ENCODE measurements at regions not wholly inside any gene's neighbourhood (a gene's known extent, or its start where the extent isn't known, plus 50 kb on each side); places are given as distances from the start of the nearest gene placed in this dataset.

DNA sequence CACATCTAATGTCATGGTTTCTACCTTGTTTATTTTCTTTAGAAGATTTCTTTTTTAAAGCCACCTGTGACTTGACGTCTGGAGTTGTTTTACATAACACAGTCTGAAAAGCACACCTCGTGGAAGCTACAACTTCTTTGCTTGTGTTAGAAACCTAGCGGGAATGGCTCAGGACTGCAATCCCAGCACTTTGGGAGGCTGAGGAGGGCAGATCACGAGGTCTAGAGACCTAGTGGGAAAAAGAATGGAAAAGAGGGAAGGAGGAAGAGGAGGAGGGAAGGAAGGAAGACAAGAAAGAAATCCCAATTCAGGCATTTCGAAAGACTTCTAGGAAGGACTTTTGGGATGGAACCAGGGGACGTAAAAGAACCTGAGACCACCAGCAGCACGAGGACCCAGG, 146.3 kb upstream of the CELF2 start:
- DNase-seq = no peak

DNA sequence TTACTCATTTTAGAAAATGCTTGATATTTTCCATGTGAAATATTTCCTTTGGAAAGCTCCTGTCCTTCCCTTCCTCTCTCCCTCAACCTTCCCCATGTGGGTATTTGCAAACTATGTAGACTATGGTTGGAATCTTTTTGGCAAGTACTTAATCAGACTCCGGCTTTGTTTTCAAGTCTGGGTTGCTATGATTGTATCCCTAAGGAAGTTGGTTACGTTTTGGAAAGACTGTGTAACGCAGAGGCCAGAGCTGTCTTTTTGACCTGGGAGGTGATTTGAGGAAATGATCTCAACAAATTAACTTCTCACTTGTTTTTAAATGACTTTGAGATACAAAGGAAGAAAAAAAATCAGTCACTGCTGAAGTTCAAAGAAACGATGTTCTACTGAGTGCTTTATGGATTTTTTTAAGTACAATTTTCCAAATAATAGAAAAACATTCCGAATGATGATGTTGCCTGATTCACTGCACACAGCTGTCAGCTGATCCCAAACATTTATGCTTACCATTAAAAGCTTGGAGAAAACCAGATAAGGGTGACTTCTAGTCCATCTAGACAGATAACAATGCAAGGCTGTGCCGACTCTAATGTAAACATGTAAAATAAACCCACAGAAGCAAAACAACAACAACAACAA, 145.5 kb upstream of the CELF2 start:
- DNase-seq = no peak

DNA sequence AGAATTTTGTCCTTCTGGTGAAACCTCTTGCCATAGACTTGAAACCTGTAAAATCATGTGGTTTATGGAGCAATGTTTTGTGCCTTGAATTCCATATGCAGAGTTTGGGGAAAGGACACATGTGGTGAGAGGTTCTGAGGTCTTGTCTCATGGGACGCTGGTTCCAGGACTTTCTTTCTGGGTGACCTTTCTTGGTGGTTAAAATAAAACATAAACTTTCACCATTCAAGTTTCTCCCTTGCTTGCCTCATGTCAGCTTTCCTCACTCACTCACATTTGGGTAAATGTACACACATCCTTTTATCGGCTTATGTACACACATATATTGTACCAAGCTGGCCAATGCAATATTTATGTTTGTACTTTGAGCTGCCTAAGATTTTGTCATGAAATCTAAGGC, 144.9 kb upstream of the CELF2 start:
- DNase-seq = no peak

DNA sequence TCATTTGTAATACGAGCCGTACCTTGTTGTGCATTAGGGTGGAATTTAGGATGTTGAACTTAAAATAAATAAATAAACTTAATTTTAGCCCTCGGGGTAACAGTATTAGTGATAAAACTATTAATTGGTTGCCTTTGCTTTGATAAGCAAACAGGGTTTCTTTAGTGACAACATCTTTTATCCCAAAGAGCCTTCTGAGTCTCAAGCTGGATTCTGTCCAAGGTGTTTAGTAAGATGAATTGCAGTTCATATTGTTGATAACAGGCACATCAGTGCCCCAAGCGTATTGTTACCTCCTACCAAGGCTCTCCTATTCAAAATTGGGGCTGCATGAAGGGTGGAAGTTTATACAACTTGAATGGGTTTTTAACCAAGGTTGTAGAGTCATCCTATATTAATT, 144.4 kb upstream of the CELF2 start:
- DNase-seq = no peak

DNA sequence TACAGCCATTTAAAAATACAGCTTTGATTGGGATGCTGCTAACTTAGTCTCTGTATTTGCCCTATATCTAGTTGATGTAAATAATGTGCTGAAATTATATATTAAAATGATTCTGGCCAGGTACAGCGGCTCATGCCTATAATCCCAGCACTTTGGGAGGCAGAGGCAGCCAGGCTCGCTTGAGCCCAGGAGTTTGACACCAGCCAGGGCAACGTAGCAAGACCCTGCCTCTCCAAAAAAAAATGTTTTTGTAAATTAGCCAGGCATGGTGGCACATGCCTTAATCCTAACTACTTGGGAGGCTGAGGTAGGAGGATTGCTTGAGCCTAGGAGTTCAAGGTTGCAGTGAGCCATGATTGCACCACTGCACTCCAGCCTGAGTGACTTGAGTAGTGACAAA, 143.8 kb upstream of the CELF2 start:
- DNase-seq = no peak

DNA sequence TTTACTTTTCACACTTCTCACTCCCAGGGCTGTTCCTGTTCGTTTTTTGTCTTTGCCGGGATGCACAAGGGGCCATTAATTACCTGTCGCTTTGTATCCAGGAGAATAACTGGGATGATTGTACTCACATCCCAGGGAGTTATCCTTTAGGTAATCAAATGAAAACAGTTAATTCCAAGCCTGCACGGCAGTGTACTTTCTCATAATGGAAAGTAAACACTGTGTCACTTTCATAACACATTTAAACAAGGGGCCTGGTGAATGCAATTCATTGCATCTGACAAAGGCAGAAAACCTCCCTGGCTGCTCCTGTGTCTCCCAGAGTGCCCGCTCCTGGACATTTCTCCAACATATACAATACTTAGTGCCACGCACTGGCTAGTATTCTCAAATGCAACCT, 138.7 kb upstream of the CELF2 start:
- no peak for DNase-seq

DNA sequence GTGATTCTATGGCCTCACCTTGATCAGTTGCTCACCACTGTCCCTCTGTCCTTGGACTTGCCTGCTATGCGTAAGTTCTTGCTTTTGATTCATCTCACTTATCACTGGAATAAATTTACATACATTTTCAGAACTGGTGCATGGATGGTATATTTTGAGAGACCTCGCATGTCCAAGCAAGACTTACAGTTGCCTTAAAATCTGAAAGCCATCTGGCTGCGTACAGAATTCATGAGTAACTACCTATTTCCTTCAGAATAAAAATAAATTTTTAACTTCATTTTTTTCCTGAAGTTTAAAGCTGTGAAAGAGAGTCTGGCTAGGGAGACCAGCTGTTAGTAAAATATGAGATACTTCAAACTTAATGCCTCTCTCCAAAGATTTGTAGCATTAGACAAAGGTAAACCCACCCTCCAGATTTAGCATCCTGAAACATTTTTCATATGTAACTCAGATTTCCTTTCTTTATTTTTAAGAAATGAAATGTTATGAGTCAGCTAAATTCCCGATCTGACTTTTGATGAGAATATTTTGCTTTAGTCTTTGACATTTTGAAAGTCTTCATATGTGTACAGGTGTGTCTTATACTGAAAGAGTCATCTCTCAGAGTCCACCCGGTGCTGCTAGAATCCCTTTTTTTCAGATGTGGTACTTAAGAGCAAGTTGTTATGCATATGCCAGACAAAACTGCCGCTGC, 136.4 kb upstream of the CELF2 start:
- no peak for DNase-seq

DNA sequence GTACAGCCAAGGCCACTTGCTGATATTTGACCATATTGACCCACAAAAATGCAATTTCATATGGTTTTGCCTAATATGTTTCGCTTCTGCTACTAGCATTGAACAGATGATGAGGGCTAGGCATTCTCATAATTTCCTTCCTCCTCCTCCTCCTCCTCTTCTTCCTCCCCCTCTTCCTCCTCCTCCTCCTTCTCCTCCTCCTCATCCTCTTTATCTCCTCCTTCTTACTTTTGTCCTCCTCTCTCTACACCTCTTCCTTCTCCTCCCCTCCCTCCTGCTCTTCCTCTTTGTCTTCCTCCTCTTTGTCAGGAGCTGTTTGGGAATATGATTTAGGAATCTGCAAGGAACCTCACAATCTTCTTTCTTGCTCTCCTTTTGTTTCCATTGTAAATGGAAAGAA, 133.9 kb upstream of the CELF2 start:
- no peak for DNase-seq

DNA sequence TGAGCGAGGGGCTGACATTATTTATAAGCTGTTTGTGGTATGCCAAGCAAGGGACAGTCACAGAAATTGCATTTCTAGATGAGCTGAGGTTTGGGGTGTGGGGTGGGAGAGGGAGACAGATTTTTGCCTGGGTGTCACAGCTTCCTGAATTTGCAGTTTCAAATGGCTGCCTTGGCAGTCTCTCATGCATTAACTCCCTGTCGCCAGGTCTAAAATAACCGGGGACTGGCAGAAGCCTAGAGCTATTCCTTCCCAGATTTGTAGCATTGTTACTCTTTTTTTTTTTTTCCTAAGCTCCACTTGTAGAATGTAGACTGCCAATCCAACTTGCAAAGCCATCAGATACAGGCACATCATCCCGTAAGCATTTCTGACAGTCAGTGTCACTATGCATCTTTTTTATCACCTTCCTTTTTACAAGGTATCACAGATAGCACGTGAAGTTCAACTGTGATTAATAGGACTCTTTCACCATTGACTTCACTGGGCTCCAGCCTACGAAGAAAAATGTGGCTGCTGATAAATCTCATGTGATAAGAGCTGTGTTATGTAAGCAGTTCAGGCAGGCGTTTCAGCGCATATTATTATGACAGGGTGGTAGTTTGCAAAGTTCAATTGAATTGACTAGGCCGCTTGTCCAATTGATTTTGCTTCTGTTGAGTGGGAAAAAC, 130.7 kb upstream of the CELF2 start:
- DNase-seq = no peak

DNA sequence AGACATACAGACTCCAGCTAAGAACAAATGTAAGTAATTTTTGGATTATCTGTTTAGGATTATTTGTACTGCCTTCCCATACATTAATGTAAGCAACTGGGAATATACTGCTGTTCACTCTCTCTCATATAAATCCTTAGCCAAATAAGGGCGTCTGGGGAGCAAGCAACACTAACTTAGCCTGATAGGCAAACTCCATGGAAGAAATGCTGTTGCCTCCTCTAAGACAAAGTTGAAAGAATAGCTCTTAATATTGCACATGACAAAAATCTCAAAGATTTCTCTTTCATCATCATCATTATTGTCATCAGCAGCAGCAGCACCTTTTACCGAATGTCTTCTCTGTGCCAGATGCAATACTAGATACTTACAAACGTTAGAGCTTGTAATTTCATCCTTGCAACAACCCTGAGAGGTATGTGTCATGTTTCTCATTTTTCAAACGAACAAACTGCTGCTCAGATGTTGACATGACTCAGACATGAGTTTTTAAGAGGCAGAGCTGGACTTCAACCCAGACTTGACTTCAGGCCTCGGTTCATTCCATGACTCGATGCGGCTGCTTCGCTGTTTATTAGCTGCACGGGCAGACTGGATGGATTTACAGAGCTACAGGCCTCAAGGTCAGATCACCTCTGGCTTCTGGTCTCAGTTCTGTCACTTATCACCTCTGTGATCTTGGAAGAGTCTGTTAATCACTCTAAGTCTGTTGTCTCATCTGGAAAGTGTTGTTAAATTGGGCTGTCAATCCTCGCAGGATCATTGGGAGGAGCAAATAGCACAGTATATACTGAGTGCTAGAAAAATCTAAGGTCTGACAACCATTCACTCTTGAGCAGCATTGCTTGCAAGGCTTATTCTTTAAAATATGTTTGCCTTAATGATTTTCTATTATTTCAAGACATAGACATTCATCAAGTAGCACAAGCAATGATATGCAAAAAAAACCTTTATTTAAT, 126.3 kb upstream of the CELF2 start:
- DNase-seq = no peak

DNA sequence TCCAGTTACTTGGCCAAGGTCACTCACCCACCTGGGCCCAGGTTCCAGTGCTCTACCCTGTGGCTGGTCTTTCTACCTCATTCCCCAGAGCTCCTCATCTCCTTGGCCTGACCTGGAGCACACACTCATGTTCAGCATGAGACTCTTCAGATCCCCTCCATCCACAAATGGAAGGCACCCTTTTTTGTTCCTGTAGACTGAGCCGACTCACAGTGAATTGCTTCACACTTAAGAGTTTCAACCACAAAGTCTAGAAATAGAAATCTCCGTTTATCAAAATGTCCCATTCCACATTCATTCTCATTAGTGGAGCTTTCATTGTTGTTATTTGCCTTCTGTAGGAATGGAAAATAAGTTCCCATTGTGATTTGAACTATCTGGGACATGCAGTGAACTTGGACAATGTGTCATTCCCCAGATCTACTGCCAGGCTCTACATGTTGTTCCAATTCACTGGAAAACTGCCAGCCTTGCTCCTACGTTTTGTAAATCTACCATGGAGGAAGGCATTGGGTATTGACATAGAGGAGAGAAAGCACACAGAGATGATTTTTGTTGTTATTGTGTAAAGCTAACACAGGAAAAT, 125.3 kb upstream of the CELF2 start:
- no peak for DNase-seq

DNA sequence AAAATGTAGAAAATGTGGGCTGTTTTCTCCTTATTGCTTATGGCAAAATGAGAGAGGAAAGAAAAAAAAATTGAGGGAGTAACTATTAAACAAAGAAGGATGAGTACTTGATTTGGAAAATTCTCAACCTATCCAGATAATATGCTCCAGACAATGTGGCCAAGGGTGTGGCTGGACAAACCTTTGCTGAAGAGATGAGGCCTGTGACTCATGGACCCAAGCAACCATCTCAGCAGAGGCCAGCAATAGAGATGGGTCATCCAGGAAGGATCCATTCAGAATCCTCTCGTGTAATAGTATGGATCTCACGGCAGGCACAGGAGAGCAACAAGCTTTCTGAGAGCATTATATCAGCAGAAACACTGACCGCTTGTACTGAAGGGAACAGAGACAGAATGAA, 120.3 kb upstream of the CELF2 start:
- no peak for DNase-seq

DNA sequence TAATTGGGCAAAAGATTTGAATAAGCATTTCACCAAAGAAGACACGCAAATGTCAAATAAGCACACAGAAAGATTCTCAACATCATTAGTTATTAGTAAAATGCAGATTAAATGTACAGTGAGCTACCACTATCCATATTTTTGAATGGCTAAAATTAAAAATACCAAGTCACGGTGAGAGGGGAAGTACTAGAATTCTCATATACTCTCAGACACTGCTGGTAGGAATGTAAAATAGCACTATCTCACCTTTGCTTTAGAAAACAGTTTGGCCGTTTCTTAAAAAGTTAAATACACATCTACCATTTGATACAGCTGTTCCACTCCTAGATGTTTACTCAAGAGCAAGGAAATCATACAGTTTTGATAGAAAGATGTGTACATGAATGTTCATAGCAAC, 115.8 kb upstream of the CELF2 start:
- no peak for DNase-seq

DNA sequence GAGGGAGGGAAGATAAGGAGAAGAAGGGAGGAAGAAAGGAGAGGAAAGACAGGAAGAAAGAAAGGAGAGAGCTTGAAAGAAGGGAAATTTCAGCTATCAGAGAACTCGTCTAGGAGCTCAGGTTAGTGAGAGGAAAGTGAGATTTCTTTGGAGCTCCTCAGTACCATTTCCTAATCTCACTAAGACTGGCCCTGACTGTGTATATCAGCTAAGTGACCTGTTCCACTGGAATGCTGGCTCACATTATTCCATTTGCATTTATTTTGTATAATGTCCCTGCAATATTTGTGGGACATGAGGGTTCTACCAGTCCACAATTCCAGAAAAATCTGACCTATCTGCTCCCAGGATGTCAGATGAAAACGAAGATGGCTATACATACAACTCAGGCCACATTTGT, 114.7 kb upstream of the CELF2 start:
- no peak for DNase-seq

DNA sequence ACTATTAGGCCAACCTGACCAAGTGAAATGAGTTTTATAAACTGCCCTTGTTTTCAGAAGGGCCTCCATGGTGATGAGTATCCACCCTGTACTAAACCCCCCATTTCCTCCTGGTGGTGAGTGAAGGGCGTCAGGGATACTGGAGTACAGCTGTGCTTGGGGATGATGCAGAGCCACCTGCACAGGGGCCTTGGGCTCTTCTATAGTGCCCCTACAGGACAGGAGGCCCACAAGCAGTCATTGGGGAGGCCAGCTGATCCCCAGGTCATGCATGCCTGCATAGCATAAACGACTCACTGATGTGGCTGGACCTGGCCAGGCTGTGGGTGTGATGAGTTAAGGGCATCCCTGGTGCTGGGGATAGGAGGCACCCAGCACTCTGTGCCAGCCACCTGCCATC, 114.1 kb upstream of the CELF2 start:
- no peak for DNase-seq

DNA sequence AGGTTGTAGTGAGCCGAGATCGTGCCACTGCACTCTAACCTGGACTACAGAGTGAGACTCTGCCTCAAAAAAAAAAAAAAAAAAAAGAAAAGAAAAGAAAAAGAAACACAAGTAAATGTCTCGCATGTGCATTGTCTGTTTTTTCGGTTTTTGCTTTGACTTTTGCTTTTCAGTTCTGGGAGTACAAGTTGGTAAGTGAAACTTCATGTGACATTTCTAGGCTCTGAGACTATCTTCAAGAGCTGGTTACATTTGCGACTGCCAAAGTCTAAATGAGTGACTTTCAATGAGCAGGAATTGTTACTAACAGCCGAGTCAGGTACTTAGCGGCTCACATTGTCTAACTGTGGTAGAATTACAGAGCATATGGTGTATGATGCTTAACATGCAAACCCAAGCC, 107.0 kb upstream of the CELF2 start:
- no peak for DNase-seq

DNA sequence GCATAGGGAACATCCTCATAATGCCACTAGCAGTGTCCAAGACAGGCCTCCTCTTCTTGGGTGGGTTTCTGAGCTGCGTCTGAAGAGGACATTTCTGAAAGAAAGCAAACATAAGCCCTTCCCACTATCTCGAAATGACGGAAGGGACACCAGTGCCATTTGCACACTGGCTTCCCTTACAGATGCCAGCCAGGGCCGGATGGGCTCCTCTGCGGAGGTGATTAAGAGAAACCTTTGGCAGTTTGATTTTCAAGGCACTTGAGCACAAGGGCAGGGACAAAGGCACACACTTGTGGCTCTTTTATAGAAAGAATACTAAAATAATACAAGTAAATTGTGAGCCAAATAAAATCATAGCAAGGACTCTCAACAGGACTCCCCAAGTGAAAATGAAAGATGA, 106.6 kb upstream of the CELF2 start:
- DNase-seq = no peak

DNA sequence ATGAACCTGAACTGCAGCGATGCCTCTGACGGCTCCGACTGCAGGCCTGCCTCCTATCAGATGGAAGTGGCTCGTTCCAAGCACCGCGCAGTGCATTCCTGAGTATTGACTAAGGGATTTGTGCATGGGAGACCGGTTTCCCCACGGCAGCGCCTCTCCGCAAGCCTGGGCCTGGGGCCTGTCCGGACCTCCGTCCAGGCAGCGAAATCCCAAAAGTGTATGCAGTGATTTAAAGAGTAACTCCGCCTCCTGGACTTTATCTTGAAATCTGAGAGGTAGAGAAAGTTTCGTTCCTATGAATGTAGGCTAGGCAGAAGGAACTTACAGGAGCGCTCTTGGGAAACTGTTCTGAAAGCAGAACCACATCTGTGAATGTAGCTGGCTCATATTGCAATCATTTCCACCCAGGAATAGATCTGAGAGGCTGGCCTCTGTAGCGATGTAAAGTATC, 106.2 kb upstream of the CELF2 start:
- DNase-seq = no peak

DNA sequence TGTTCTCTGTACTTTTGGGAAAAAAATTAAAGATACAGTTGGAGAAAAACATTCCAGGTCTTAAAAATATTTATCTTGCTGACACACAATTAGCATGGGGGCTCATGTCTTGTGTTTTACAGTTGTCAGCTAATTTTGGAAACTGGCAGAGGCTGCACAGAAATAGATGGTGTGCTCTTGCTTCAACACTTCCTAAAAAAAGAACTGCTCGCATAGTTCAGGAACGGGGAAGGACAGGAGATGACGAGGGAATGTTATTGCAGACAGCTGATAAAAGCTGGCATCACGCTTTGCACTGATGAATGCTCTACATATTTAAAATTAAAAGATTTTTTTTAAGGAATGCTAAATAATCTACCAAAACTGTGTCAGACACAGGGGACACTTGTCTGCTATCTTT, 103.5 kb upstream of the CELF2 start:
- no peak for DNase-seq

DNA sequence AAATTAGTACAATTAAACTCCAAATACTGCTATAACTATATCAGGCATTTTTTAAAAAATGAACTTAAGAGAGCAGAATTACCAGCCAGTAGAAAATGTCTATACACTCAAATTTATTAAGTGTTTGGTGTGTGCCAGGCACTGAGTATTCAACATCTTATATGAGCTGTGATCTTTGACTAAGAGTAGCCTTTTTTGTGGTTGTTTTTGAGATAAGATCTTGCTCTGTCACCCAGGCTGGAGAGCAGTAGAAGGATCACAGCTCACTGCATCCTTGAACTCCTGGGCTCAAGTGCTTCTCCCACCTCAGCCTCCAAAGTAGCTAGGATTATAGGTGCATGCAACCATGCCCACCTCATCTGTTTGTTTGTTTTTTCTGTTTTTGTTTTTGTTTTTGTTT, 102.5 kb upstream of the CELF2 start:
- DNase-seq = no peak

DNA sequence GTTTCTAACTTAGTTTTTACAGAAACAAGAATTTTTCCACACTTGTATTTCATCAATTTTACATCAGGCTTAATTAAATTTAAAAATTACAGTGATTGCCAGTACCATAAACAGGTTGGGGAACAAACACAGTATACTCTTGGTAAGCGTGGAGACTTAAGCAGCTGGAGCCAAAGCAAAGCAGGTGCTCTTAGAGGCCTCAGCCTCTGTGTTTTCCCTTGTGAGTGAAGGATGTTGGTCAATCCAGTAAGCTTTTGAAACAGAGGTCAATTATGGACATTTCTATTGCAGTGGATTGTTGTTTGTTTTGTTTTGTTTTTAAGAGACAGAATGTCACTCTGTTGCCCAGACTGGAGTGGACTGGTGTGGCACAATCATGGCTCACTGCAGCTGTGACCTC, 100.6 kb upstream of the CELF2 start:
- DNase-seq = no peak

DNA sequence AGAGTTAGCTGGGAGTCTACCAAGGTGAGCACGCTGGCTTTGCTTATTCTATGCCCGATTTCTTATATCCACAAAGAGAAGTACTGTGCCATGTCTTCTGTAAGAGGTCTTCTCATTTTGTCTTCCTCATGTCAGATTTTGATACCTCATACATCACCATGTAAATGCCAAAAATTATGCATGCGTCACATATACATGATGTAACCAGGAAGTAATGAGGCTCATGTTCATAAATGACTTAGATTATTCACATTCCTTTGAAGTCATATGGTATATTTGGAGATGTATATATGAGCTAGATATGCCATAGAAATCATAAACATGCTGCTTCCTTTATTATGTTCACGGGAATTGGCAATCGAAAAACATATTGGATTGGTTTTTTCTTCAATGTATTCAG, 97.7 kb upstream of the CELF2 start:
- DNase-seq = no peak

Measured in 8988T (cell line).